IMR-90 (cell line): ENCODE measurements at regions not wholly inside any gene's neighbourhood (a gene's known extent, or its start where the extent isn't known, plus 50 kb on each side); places are given as distances from the start of the nearest gene placed in this dataset.

ENCODE experiments used
- ATAC-seq: fragments of 200-7000 bp; cut with Tn5 transposase; 2 replicates; pipeline ENCODE4 v1.9.1; 2020; ENCODE audit warnings: low read depth, mild to moderate bottlenecking, moderate library complexity
- BruUV-seq: library from RNA; stranded (reverse); fragments of 400-500 nt; replicated peaks from 2 replicates; lab custom pipeline; 2021; lab: Mats Ljungman, UMichigan
- CTCF ChIA-PET: fragments of 300-600 bp; formaldehyde crosslinking; extraction: SDS; loops from one replicate; lab custom pipeline; 2021; ENCODE audit warnings: antibody characterized with exemption; lab: Yijun Ruan, JAX
- POLR2A ChIA-PET: fragments of 300-600 bp; sonication (Branson Sonifier 250); formaldehyde crosslinking; loops from one replicate; lab custom pipeline; 2022; ENCODE audit warnings: antibody characterized with exemption; ENCODE audit not compliant: unreplicated experiment; lab: Charles Lee
- DNase-seq: peaks from one replicate; pipeline ENCODE4 v3.0.0; 2013
- H2AFZ ChIP-seq: replicated peaks from 2 replicates; pipeline ENCODE3; 2013; ENCODE audit warnings: low read length, mild to moderate bottlenecking; ENCODE audit not compliant: poor library complexity
- H2AK5ac ChIP-seq: 2 replicates; pipeline ENCODE4 v1.6.1; 2013; ENCODE audit warnings: low read depth, low read length, inconsistent platforms
- H2AK9ac ChIP-seq: replicated peaks from 2 replicates; pipeline ENCODE3; 2013; ENCODE audit warnings: mild to moderate bottlenecking, low read depth, low read length, moderate library complexity; ENCODE audit not compliant: poor library complexity
- H2BK120ac ChIP-seq: 2 replicates; pipeline ENCODE4 v1.6.1; 2013; ENCODE audit warnings: low read depth, low read length, inconsistent platforms
- H2BK15ac ChIP-seq: 3 replicates; pipeline ENCODE4 v1.6.1; 2013; ENCODE audit warnings: low read depth, low read length, inconsistent platforms
- H2BK20ac ChIP-seq: 2 replicates; pipeline ENCODE4 v1.6.1; 2013; ENCODE audit warnings: low read depth, mild to moderate bottlenecking, inconsistent platforms, low read length, moderate library complexity
- H2BK5ac ChIP-seq: 2 replicates; pipeline ENCODE4 v1.6.1; 2013; ENCODE audit warnings: mild to moderate bottlenecking, low read depth, low read length, inconsistent platforms; ENCODE audit not compliant: poor library complexity, severe bottlenecking
- H3K14ac ChIP-seq: replicated peaks from 2 replicates; pipeline ENCODE4 v1.6.1; 2013; ENCODE audit warnings: low read depth, low read length, inconsistent platforms
- H3K18ac ChIP-seq: 2 replicates; pipeline ENCODE4 v1.6.1; 2013; ENCODE audit warnings: low read depth, low read length, control low read depth
- H3K23ac ChIP-seq: 2 replicates; pipeline ENCODE4 v1.6.1; 2013; ENCODE audit warnings: low read depth, low read length, inconsistent platforms
- H3K27ac ChIP-seq: 2 replicates; pipeline ENCODE4 v1.5.1; 2013; ENCODE audit warnings: mild to moderate bottlenecking, control low read depth, low read length; ENCODE audit not compliant: insufficient read depth
- H3K27me3 ChIP-seq: 2 replicates; pipeline ENCODE4 v1.6.1; 2013; ENCODE audit warnings: low read length; ENCODE audit not compliant: control insufficient read depth, insufficient read depth
- H3K36me3 ChIP-seq: 2 replicates; pipeline ENCODE4 v1.6.1; 2013; ENCODE audit warnings: low read length, mixed read lengths; ENCODE audit not compliant: control insufficient read depth, insufficient read depth
- H3K4ac ChIP-seq: 2 replicates; pipeline ENCODE4 v1.6.1; 2013; ENCODE audit warnings: low read depth, low read length, inconsistent platforms
- H3K4me1 ChIP-seq: 2 replicates; pipeline ENCODE4 v1.6.1; 2013; ENCODE audit warnings: low read length, mixed read lengths; ENCODE audit not compliant: control insufficient read depth, insufficient read depth
- H3K4me2 ChIP-seq: 2 replicates; pipeline ENCODE4 v1.6.1; 2013; ENCODE audit warnings: low read depth, mild to moderate bottlenecking, control low read depth, low read length, moderate library complexity
- H3K4me3 ChIP-seq: 2 replicates; pipeline ENCODE4 v1.5.1; 2013; ENCODE audit warnings: low read depth, mild to moderate bottlenecking, control low read depth, low read length, moderate library complexity; ENCODE audit not compliant: insufficient read depth
- H3K56ac ChIP-seq: 2 replicates; pipeline ENCODE4 v1.6.1; 2013; ENCODE audit warnings: low read length, inconsistent platforms; ENCODE audit not compliant: insufficient read depth; ENCODE audit errors: extremely low read depth
- H3K79me1 ChIP-seq, 2 experiments: 2 replicates each; pipeline ENCODE4 v1.6.1; 2013; ENCODE audit warnings: low read length in 2 of 2, inconsistent platforms in 1 of 2, low read depth in 1 of 2
- H3K9ac ChIP-seq: 2 replicates; pipeline ENCODE4 v1.6.1; 2013; ENCODE audit warnings: low read depth, low read length, control low read depth
- H3K9me1 ChIP-seq: 2 replicates; pipeline ENCODE4 v1.6.1; 2013; ENCODE audit warnings: low read length, inconsistent platforms; ENCODE audit not compliant: insufficient read depth
- H3K9me3 ChIP-seq: 2 replicates; pipeline ENCODE4 v1.6.1; 2013; ENCODE audit warnings: low read length; ENCODE audit not compliant: control insufficient read depth, insufficient read depth
- H4K20me1 ChIP-seq: 2 replicates; pipeline ENCODE4 v1.6.1; 2013; ENCODE audit warnings: low read length, inconsistent platforms; ENCODE audit not compliant: insufficient read depth
- H4K5ac ChIP-seq: 2 replicates; pipeline ENCODE4 v1.6.1; 2013; ENCODE audit warnings: mild to moderate bottlenecking, low read depth, low read length, control low read depth
- H4K8ac ChIP-seq, 2 experiments: 2 replicates each; pipeline ENCODE4 v1.6.1; 2013; ENCODE audit warnings: low read depth in 2 of 2, low read length in 2 of 2, control low read depth in 1 of 2, inconsistent platforms in 1 of 2
- H4K91ac ChIP-seq: 2 replicates; pipeline ENCODE4 v1.6.1; 2013; ENCODE audit warnings: low read depth, low read length, inconsistent platforms; ENCODE audit not compliant: insufficient read depth
- BHLHE40 ChIP-seq: fragments of 150-350 bp; IDR thresholded peaks from 2 replicates; pipeline ENCODE4 v1.6.1; 2016; ENCODE audit warnings: mild to moderate bottlenecking, low read depth, low read length
- CEBPB ChIP-seq: IDR thresholded peaks from 2 replicates; pipeline ENCODE4 v1.6.1; 2012; ENCODE audit warnings: low read depth, low read length, improper control_type of control experiment
- CHD1 ChIP-seq: IDR thresholded peaks from 2 replicates; pipeline ENCODE4 v1.6.1; 2012; ENCODE audit warnings: low read depth, low read length, improper control_type of control experiment
- CTCF ChIP-seq: conservative IDR thresholded peaks from 2 replicates; pipeline ENCODE4 v1.5.1; 2012; ENCODE audit warnings: mild to moderate bottlenecking, low read depth, low read length, improper control_type of control experiment
- FOS ChIP-seq: fragments of 150-350 bp; IDR thresholded peaks from 2 replicates; pipeline ENCODE4 v1.6.1; 2016; ENCODE audit warnings: low read depth, low read length
- MAFK ChIP-seq: IDR thresholded peaks from 2 replicates; pipeline ENCODE4 v1.6.1; 2012; ENCODE audit warnings: low read depth, low read length, improper control_type of control experiment
- MAZ ChIP-seq: IDR thresholded peaks from 2 replicates; pipeline ENCODE4 v1.6.1; 2012; ENCODE audit warnings: low read depth, mild to moderate bottlenecking, low read length, improper control_type of control experiment, moderate library complexity, borderline replicate concordance
- MXI1 ChIP-seq: IDR thresholded peaks from 2 replicates; pipeline ENCODE4 v1.6.1; 2012; ENCODE audit warnings: low read depth, mild to moderate bottlenecking, low read length, moderate library complexity, borderline replicate concordance
- NFE2L2 ChIP-seq: fragments of 150-350 bp; IDR thresholded peaks from 2 replicates; pipeline ENCODE4 v1.6.1; 2016; ENCODE audit warnings: low read depth, mild to moderate bottlenecking, low read length
- RAD21 ChIP-seq: IDR thresholded peaks from 2 replicates; pipeline ENCODE4 v1.6.1; 2012; ENCODE audit warnings: low read length, improper control_type of control experiment
- RCOR1 ChIP-seq: IDR thresholded peaks from 2 replicates; pipeline ENCODE4 v1.6.1; 2012; ENCODE audit warnings: mild to moderate bottlenecking, low read length, improper control_type of control experiment; ENCODE audit not compliant: insufficient replicate concordance
- USF2 ChIP-seq: fragments of 150-350 bp; IDR thresholded peaks from 2 replicates; pipeline ENCODE4 v1.6.1; 2017; ENCODE audit warnings: mild to moderate bottlenecking, antibody characterized with exemption, low read length, low read depth
- whole genome bisulfite sequencing, 2 experiments: methylation state at CpG; one replicate each; pipeline versions ENCODE4 v1.1.5 to v1.1.7; 2013; ENCODE audit warnings: missing lambda C conversion rate in 2 of 2; ENCODE audit not compliant: insufficient read length in 1 of 2; ENCODE audit errors: extremely low coverage in 2 of 2; 5-methylcytosine and 5-hydroxymethylcytosine counted together
- dilution Hi-C: fragments of 300-500 bp; cut with HindIII; formaldehyde crosslinking; loops from one replicate; pipeline ENCODE4 v1.14.3; 2018; ENCODE audit warnings: low sequenced_read_pairs; ENCODE audit not compliant: unreplicated experiment
- in situ Hi-C: fragments of 300-500 bp; cut with MboI; formaldehyde crosslinking; loops from 3 replicates; pipeline ENCODE4 v1.14.3; 2019; ENCODE audit warnings: low sequenced_read_pairs, inconsistent platforms, mixed read lengths
- intact Hi-C: fragments of 100-400 bp; cut with micrococcal nuclease; formaldehyde crosslinking; loops from 2 replicates; pipeline ENCODE4 v1.10.0; 2022
- TF ChIP-seq, protein P1 (sequence below): fragments of 150-350 bp; IDR thresholded peaks from 2 replicates; pipeline ENCODE4 v1.6.1; 2016; ENCODE audit warnings: low read depth, mild to moderate bottlenecking, low read length, moderate library complexity, borderline replicate concordance

- DNase-seq (no peak), ATAC-seq (no peak)
- Histone ChIP-seq H3K14ac (no peak overlapping the region), H4K5ac (no peak overlapping the region), H2BK5ac (no peak overlapping the region), H3K4me1 (no peaks in the 10 kb centered on the region), H2AFZ (no peak overlapping the region), H4K20me1 (no peaks in the 10 kb centered on the region), H2AK5ac (no peak overlapping the region), H3K79me1 (no peaks in the 10 kb centered on the region), H3K9me3 (peaks cover 4% of the 10 kb centered on the region; the same call in 1 of the 2 replicates), H4K91ac (no peak overlapping the region), H3K27ac (no peak overlapping the region), H2AK9ac (no peak overlapping the region), H2BK15ac (no peak overlapping the region), H3K4me2 (no peak overlapping the region), H3K9ac (no peak overlapping the region), H2BK20ac (no peak overlapping the region), H3K56ac (no peak overlapping the region), H3K27me3 (peaks cover 9% of the 10 kb centered on the region; the same call in 1 of the 2 replicates), H2BK120ac (no peak overlapping the region), H3K36me3 (no peaks in the 10 kb centered on the region), H3K4ac (no peak overlapping the region), H4K8ac (no peak overlapping the region), H3K9me1 (no peaks in the 10 kb centered on the region), H3K4me3 (no peak overlapping the region), H3K23ac (no peak overlapping the region), H3K18ac (no peak overlapping the region)
- in situ Hi-C loops (no loop called here), intact Hi-C loops (no loop called here), dilution Hi-C loops (no loop called here)
- CTCF ChIA-PET: no interaction called here
- POLR2A ChIA-PET: no interaction called here
- WGBS, 2 experiments: no CpG with 5 or more reads among the region's 3 CpGs
- BruUV-seq: no TSS peak
- TF ChIP-seq MXI1 (no peak), CHD1 (no peak), NFE2L2 (no peak), CTCF (no peak), RCOR1 (no peak), USF2 (no peak), FOS (no peak), MAZ (no peak), BHLHE40 (no peak), MAFK (no peak), CEBPB (no peak), RAD21 (no peak)
- TF ChIP-seq, protein P1, sequence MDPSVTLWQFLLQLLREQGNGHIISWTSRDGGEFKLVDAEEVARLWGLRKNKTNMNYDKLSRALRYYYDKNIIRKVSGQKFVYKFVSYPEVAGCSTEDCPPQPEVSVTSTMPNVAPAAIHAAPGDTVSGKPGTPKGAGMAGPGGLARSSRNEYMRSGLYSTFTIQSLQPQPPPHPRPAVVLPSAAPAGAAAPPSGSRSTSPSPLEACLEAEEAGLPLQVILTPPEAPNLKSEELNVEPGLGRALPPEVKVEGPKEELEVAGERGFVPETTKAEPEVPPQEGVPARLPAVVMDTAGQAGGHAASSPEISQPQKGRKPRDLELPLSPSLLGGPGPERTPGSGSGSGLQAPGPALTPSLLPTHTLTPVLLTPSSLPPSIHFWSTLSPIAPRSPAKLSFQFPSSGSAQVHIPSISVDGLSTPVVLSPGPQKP: no peak
These were observed 70.0 kb upstream of the NAMPT start for GRCh38 chr7:106354822-106355221.
